SK-N-SH (cell line): ENCODE measurements at regions not wholly inside any gene's neighbourhood (a gene's known extent, or its start where the extent isn't known, plus 50 kb on each side); places are given as distances from the start of the nearest gene placed in this dataset.

Source experiments
- CTCF ChIA-PET: fragments of 300-600, 350-600 bp; formaldehyde crosslinking; extraction: SDS; loops from one replicate; lab custom pipeline; 2021; lab: Yijun Ruan, JAX
- POLR2A ChIA-PET: fragments of 350-600 bp; sonication (Branson Sonifier 250); formaldehyde crosslinking; extraction: SDS; loops from one replicate; lab custom pipeline; 2020; ENCODE audit warnings: antibody characterized with exemption, inconsistent platforms; lab: Yijun Ruan, JAX
- DNase-seq: peaks from one replicate; pipeline ENCODE4 v3.0.0; 2012
- H2AFZ ChIP-seq: fragments of 200-600 bp; sonication (generic); 2 replicates; pipeline ENCODE4 v1.8.1; 2016; ENCODE audit warnings: antibody characterized with exemption, mild to moderate bottlenecking, low read depth
- H3F3A ChIP-seq: fragments of 200-600 bp; sonication (generic); replicated peaks from 2 replicates; pipeline ENCODE3; 2016; ENCODE audit warnings: antibody characterized with exemption, mild to moderate bottlenecking; ENCODE audit not compliant: insufficient read depth
- H3K27ac ChIP-seq, 2 experiments: fragments of 200-500 bp in 1 of 2; fragments of 200-600 bp in 1 of 2; sonication (Bioruptor generic) in 1 of 2; sonication (generic), shearing (Covaris generic) in 1 of 2; 2 replicates each; pipeline versions ENCODE4 v1.5.1 to v1.6.1; 2014 to 2016; ENCODE audit warnings: low read depth in 2 of 2, inconsistent platforms in 1 of 2, low read length in 1 of 2, mild to moderate bottlenecking in 1 of 2, mixed read lengths in 1 of 2
- H3K27me3 ChIP-seq: fragments of 200-600 bp; sonication (generic), shearing (Covaris generic); 2 replicates; pipeline ENCODE4 v1.6.1; 2016; ENCODE audit warnings: mixed run types; ENCODE audit not compliant: insufficient read depth
- H3K36me3 ChIP-seq, 2 experiments: fragments of 200-500 bp in 1 of 2; fragments of 200-600 bp in 1 of 2; sonication (Bioruptor generic) in 1 of 2; sonication (generic) in 1 of 2; replicated peaks in 1 of 2; 2 replicates each; pipeline versions ENCODE3 to v1.5.1; 2014 to 2016; ENCODE audit warnings: low read length in 1 of 2, mild to moderate bottlenecking in 1 of 2; ENCODE audit not compliant: insufficient read depth in 2 of 2, control insufficient read depth in 1 of 2
- H3K4me1 ChIP-seq, 2 experiments: fragments of 200-500 bp in 1 of 2; fragments of 200-600 bp in 1 of 2; sonication (Bioruptor generic) in 1 of 2; sonication (generic), shearing (Covaris generic) in 1 of 2; 2 replicates each; pipeline versions ENCODE4 v1.5.1 to v1.6.1; 2014 to 2016; ENCODE audit warnings: low read depth in 1 of 2, low read length in 1 of 2, mixed run types in 1 of 2; ENCODE audit not compliant: insufficient read depth in 2 of 2, control insufficient read depth in 1 of 2
- H3K4me2 ChIP-seq: fragments of 200-600 bp; sonication (generic), shearing (Covaris generic); 2 replicates; pipeline ENCODE4 v1.6.1; 2017; ENCODE audit warnings: mixed run types
- H3K4me3 ChIP-seq, 2 experiments: fragments of 200-500 bp in 1 of 2; fragments of 200-600 bp in 1 of 2; sonication (Bioruptor generic) in 1 of 2; sonication (generic), shearing (Covaris generic) in 1 of 2; 2 replicates each; pipeline versions ENCODE4 v1.5.1 to v1.8.1; 2014 to 2016; ENCODE audit warnings: low read depth in 2 of 2, inconsistent platforms in 1 of 2, low read length in 1 of 2, mild to moderate bottlenecking in 1 of 2, mixed read lengths in 1 of 2, moderate library complexity in 1 of 2
- H3K79me2 ChIP-seq: fragments of 200-600 bp; sonication (generic); 2 replicates; pipeline ENCODE4 v1.8.1; 2017; ENCODE audit warnings: mild to moderate bottlenecking; ENCODE audit not compliant: insufficient read depth
- H3K9ac ChIP-seq: fragments of 200-600 bp; sonication (generic); 2 replicates; pipeline ENCODE4 v1.6.1; 2017; ENCODE audit warnings: mixed run types
- H3K9me2 ChIP-seq: fragments of 200-600 bp; sonication (generic); 2 replicates; pipeline ENCODE4 v1.6.1; 2017; ENCODE audit warnings: mixed run types
- H3K9me3 ChIP-seq: fragments of 200-600 bp; sonication (generic); 2 replicates; pipeline ENCODE4 v1.6.1; 2017; ENCODE audit warnings: mixed run types, mild to moderate bottlenecking, moderate library complexity
- H4K20me1 ChIP-seq: fragments of 200-600 bp; sonication (generic); 2 replicates; pipeline ENCODE4 v1.6.1; 2017; ENCODE audit warnings: mild to moderate bottlenecking, mixed run types; ENCODE audit not compliant: insufficient read depth
- CHD2 ChIP-seq: fragments of 150-350 bp; IDR thresholded peaks from 2 replicates; pipeline ENCODE4 v1.6.1; 2018; ENCODE audit warnings: low read length; ENCODE audit not compliant: partially characterized antibody
- EZH2phosphoT487 ChIP-seq: fragments of 200-600 bp; sonication (generic); IDR thresholded peaks from 2 replicates; pipeline ENCODE4 v1.6.1; 2017; ENCODE audit warnings: low read depth, mixed run types, mild to moderate bottlenecking, antibody characterized with exemption, moderate library complexity, borderline replicate concordance
- FOSL2 ChIP-seq: IDR thresholded peaks from 2 replicates; pipeline ENCODE4 v1.4.0; 2012; ENCODE audit warnings: low read depth, mild to moderate bottlenecking, moderate library complexity, borderline replicate concordance
- FOXM1 ChIP-seq: IDR thresholded peaks from 2 replicates; pipeline ENCODE4 v1.4.0; 2012; ENCODE audit warnings: low read depth, mild to moderate bottlenecking
- MAX ChIP-seq: IDR thresholded peaks from 2 replicates; pipeline ENCODE4 v1.4.0; 2012; ENCODE audit warnings: low read depth
- MXI1 ChIP-seq: IDR thresholded peaks from 2 replicates; pipeline ENCODE4 v1.6.1; 2012; ENCODE audit warnings: mild to moderate bottlenecking, low read depth, low read length, improper control_type of control experiment
- NFIC ChIP-seq: IDR thresholded peaks from 2 replicates; pipeline ENCODE4 v1.4.0; 2012; ENCODE audit warnings: borderline replicate concordance
- POLR2AphosphoS5 ChIP-seq: IDR thresholded peaks from 2 replicates; pipeline ENCODE4 v1.6.1; 2012; ENCODE audit warnings: low read depth, low read length
- RAD21 ChIP-seq: IDR thresholded peaks from 2 replicates; pipeline ENCODE4 v1.6.1; 2012; ENCODE audit warnings: mild to moderate bottlenecking, low read length
- RFX5 ChIP-seq: IDR thresholded peaks from 2 replicates; pipeline ENCODE4 v1.6.1; 2012; ENCODE audit warnings: mild to moderate bottlenecking, improper control_type of control experiment, low read length
- SIN3A ChIP-seq: IDR thresholded peaks from 2 replicates; pipeline ENCODE4 v1.6.1; 2012; ENCODE audit warnings: low read depth, mild to moderate bottlenecking, low read length, moderate library complexity, borderline replicate concordance
- TAF1 ChIP-seq: IDR thresholded peaks from 2 replicates; pipeline ENCODE4 v1.6.1; 2012; ENCODE audit warnings: low read depth, mild to moderate bottlenecking, low read length, moderate library complexity, borderline replicate concordance
- TCF12 ChIP-seq: IDR thresholded peaks from 2 replicates; pipeline ENCODE4 v1.4.0; 2012
- TEAD4 ChIP-seq: IDR thresholded peaks from 2 replicates; pipeline ENCODE4 v1.4.0; 2012; ENCODE audit warnings: mild to moderate bottlenecking, borderline replicate concordance; ENCODE audit not compliant: insufficient read depth
- WGBS: methylation state at CpG from one replicate; pipeline ENCODE4 v1.1.6; 2017; ENCODE audit warnings: low lambda C conversion rate; 5-methylcytosine and 5-hydroxymethylcytosine counted together
- TF ChIP-seq, protein P1 (sequence below): fragments of 200-600 bp; sonication (generic); IDR thresholded peaks from 2 replicates; pipeline ENCODE4 v1.6.1; 2017; ENCODE audit warnings: antibody characterized with exemption, mild to moderate bottlenecking, moderate library complexity
- TF ChIP-seq, protein P2 (sequence below): IDR thresholded peaks from 2 replicates; pipeline ENCODE4 v1.4.0; 2012; ENCODE audit warnings: low read depth, borderline replicate concordance

GRCh38 chr1:184255560-184255959, 131.3 kb upstream of the C1orf21 start:
- ChIA-PET POLR2A (interaction anchor here (1.0 kb wide), 1 partner anchor 13 kb away, joined by 3 read pairs; no protein-coding TSS in a partner anchor), CTCF (interaction anchor here (1.1 kb wide), 1 partner anchor 13 kb away, joined by 4 read pairs; no protein-coding TSS in a partner anchor)
- Histone ChIP-seq H3K4me3 (no peak overlapping the region), H3K36me3 (no peaks in the 10 kb centered on the region), H2AFZ (no peak overlapping the region), H3K4me2 (no peak overlapping the region), H4K20me1 (no peaks in the 10 kb centered on the region), H3K4me1 (no peaks in the 10 kb centered on the region), H3K9me2 (no peaks in the 10 kb centered on the region), H3K27ac (no peak overlapping the region), H3K9me3 (no peaks in the 10 kb centered on the region), H3K9ac (no peak overlapping the region), H3K79me2 (no peaks in the 10 kb centered on the region), H3F3A (peaks cover 5% of the 10 kb centered on the region), H3K27me3 (no peaks in the 10 kb centered on the region)
- DNase-seq = no peak
- TF ChIP-seq, protein P1, sequence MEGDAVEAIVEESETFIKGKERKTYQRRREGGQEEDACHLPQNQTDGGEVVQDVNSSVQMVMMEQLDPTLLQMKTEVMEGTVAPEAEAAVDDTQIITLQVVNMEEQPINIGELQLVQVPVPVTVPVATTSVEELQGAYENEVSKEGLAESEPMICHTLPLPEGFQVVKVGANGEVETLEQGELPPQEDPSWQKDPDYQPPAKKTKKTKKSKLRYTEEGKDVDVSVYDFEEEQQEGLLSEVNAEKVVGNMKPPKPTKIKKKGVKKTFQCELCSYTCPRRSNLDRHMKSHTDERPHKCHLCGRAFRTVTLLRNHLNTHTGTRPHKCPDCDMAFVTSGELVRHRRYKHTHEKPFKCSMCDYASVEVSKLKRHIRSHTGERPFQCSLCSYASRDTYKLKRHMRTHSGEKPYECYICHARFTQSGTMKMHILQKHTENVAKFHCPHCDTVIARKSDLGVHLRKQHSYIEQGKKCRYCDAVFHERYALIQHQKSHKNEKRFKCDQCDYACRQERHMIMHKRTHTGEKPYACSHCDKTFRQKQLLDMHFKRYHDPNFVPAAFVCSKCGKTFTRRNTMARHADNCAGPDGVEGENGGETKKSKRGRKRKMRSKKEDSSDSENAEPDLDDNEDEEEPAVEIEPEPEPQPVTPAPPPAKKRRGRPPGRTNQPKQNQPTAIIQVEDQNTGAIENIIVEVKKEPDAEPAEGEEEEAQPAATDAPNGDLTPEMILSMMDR = no peak
- TF ChIP-seq EZH2phosphoT487 (no peak), FOSL2 (no peak), MXI1 (no peak), TAF1 (no peak), NFIC (no peak), RAD21 (no peak)
- TF ChIP-seq, protein P2, sequence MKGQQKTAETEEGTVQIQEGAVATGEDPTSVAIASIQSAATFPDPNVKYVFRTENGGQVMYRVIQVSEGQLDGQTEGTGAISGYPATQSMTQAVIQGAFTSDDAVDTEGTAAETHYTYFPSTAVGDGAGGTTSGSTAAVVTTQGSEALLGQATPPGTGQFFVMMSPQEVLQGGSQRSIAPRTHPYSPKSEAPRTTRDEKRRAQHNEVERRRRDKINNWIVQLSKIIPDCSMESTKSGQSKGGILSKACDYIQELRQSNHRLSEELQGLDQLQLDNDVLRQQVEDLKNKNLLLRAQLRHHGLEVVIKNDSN = no peak

DNA sequence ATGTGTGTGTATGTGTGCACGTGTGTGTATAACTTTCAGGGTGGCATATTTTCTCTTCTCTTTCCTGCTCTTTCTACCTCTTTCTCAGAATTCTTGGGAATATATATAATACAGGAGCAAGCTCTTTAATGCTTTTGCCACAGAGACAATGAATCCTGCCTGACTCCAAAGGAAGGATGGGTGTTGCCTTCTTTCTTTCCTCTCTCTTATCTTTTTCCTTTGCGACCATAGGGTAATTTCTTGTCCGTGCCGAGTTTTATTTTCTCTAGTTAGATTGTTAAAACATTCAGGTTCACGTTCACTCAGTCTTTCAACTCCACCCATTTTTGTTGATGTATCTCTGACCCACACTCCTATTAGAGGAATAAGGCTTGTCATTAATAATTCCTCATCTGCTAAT, 129.0 kb upstream of the C1orf21 start:
- no peaks in the 10 kb centered on the region for H4K20me1 ChIP-seq
- H2AFZ ChIP-seq = no peak overlapping the region
- 73% methylated on average over 5 of the region's 5 CpGs for WGBS
- no peak for DNase-seq
- no peak overlapping the region for H3K27ac ChIP-seq
- no peak overlapping the region for H3K4me2 ChIP-seq
- CTCF ChIA-PET = no interaction called here
- POLR2A ChIA-PET = no interaction called here
- H3K9me2 ChIP-seq = no peaks in the 10 kb centered on the region
- no peaks in the 10 kb centered on the region for H3K9me3 ChIP-seq
- no peaks in the 10 kb centered on the region for H3K36me3 ChIP-seq
- no peak overlapping the region for H3K4me3 ChIP-seq
- H3K9ac ChIP-seq = no peak overlapping the region
- no peaks in the 10 kb centered on the region for H3K27me3 ChIP-seq
- no peaks in the 10 kb centered on the region for H3K79me2 ChIP-seq
- no peaks in the 10 kb centered on the region for H3K4me1 ChIP-seq
- TF ChIP-seq FOXM1 (no peak), CHD2 (no peak), POLR2AphosphoS5 (no peak), MXI1 (no peak), RFX5 (no peak), SIN3A (no peak), MAX (no peak), EZH2phosphoT487 (no peak), TEAD4 (no peak), FOSL2 (no peak), TCF12 (no peak)
- peaks cover 5% of the 10 kb centered on the region for H3F3A ChIP-seq
